ENCODE measurements at regions not wholly inside any gene's neighbourhood (a gene's known extent, or its start where the extent isn't known, plus 50 kb on each side); places are given as distances from the start of the nearest gene placed in this dataset.

DNA sequence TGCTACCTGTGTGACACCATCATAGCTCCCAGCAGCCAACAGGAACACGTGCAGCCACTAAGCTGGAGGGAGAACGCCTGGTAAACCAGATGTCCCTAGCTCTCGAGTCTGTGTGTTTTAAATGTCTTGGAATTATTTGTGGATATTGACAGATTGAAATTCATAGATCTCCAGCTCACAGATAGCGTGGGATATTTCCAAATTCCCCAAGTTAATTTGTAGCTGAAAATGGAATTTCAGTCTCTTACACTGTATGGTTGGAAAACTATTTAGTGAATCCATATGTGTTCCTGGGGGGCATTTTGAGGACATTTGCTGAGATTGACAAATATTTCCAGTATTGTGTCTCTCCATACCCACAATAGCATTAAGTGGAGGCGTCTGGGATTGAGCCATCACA, 618.6 kb upstream of the TMEM132C start:
- TF ChIP-seq, protein P1, sequence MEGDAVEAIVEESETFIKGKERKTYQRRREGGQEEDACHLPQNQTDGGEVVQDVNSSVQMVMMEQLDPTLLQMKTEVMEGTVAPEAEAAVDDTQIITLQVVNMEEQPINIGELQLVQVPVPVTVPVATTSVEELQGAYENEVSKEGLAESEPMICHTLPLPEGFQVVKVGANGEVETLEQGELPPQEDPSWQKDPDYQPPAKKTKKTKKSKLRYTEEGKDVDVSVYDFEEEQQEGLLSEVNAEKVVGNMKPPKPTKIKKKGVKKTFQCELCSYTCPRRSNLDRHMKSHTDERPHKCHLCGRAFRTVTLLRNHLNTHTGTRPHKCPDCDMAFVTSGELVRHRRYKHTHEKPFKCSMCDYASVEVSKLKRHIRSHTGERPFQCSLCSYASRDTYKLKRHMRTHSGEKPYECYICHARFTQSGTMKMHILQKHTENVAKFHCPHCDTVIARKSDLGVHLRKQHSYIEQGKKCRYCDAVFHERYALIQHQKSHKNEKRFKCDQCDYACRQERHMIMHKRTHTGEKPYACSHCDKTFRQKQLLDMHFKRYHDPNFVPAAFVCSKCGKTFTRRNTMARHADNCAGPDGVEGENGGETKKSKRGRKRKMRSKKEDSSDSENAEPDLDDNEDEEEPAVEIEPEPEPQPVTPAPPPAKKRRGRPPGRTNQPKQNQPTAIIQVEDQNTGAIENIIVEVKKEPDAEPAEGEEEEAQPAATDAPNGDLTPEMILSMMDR (conservative IDR thresholded peaks at IDR 0.05) = no peak
- no peak for TF ChIP-seq ZFX (IDR thresholded peaks at IDR 0.05)
